HCT116 (cell line): ENCODE measurements at regions not wholly inside any gene's neighbourhood (a gene's known extent, or its start where the extent isn't known, plus 50 kb on each side); places are given as distances from the start of the nearest gene placed in this dataset.

Experiments
- EZH2 ChIP-seq: fragments of 200-600 bp; sonication (generic); IDR thresholded peaks from 2 replicates; pipeline ENCODE4 v1.6.1; 2017; ENCODE audit warnings: antibody characterized with exemption, mixed run types
- POLR2A ChIP-seq: IDR thresholded peaks from 2 replicates; pipeline ENCODE4 v1.7.0; 2011; ENCODE audit warnings: borderline replicate concordance; ENCODE audit not compliant: insufficient read depth, insufficient read length; ENCODE audit errors: extremely low read depth
- POLR2AphosphoS5 ChIP-seq: IDR thresholded peaks from 2 replicates; pipeline ENCODE4 v1.6.1; 2011; ENCODE audit warnings: mild to moderate bottlenecking, low read depth, low read length, moderate library complexity
- RAD21 ChIP-seq: IDR thresholded peaks from 2 replicates; pipeline ENCODE4 v1.6.1; 2012; ENCODE audit warnings: low read depth, mild to moderate bottlenecking
- TCF7L2 ChIP-seq: IDR thresholded peaks from 2 replicates; pipeline ENCODE4 v1.7.0; 2011; ENCODE audit warnings: borderline replicate concordance, inconsistent platforms; ENCODE audit not compliant: insufficient read depth, insufficient read length; ENCODE audit errors: extremely low read depth
- YY1 ChIP-seq: IDR thresholded peaks from 2 replicates; pipeline ENCODE4 v1.6.1; 2011; ENCODE audit warnings: low read length, low read depth, moderate library complexity, mild to moderate bottlenecking; ENCODE audit not compliant: insufficient replicate concordance; ENCODE audit errors: extremely low read depth
- ZNF274 ChIP-seq: fragments of 200-500 bp; sonication (Bioruptor generic); IDR thresholded peaks from 2 replicates; pipeline ENCODE4 v1.6.1; 2014; ENCODE audit warnings: mild to moderate bottlenecking, low read depth, low read length, inconsistent platforms
- TF ChIP-seq, protein P1 (sequence below), 3 experiments: fragments of 200-600 bp in 1 of 3; sonication (generic) in 1 of 3; IDR thresholded peaks in 2 of 3; conservative IDR thresholded peaks in 1 of 3; 2 replicates each; pipeline ENCODE4 v1.5.1; 2012 to 2017; ENCODE audit warnings: low read depth in 2 of 3, low read length in 2 of 3, antibody characterized with exemption in 1 of 3, borderline replicate concordance in 1 of 3, control low read depth in 1 of 3, mild to moderate bottlenecking in 1 of 3, mixed read lengths in 1 of 3, mixed run types in 1 of 3, moderate library complexity in 1 of 3; ENCODE audit not compliant: insufficient read depth in 1 of 3
- TF ChIP-seq, protein P2 (sequence below): IDR thresholded peaks from 2 replicates; pipeline ENCODE4 v1.6.1; 2012; ENCODE audit warnings: low read depth
- TF ChIP-seq, protein P3 (sequence below): IDR thresholded peaks from 2 replicates; pipeline ENCODE4 v1.6.1; 2011; ENCODE audit warnings: mild to moderate bottlenecking, low read length, moderate library complexity; ENCODE audit not compliant: insufficient replicate concordance; ENCODE audit errors: extremely low read depth
- TF ChIP-seq, protein P4 (sequence below): IDR thresholded peaks from 2 replicates; pipeline ENCODE4 v1.6.1; 2012

DNA sequence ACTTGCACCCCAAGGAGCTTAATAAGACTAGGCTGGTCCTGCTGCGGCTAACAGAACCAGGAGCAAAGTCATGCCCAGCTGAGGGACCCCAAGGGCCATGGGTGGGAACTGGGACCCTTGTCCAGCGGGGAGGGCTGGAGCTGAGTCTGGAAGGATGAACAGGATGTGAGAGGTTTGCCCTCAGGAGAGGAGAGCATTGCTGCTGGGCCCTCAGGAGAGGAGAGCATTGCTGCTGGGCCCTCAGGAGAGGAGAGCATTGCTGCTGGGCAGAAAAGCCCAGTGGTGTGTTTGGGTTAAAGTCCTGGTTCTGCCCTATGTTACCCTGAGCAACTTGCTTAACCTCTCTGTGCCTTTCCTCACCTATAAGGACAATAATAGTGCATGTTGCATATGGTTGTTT is 125.8 kb downstream of the MACROH2A1 start:
- TF ChIP-seq EZH2 = no peak
- TF ChIP-seq, protein P1, sequence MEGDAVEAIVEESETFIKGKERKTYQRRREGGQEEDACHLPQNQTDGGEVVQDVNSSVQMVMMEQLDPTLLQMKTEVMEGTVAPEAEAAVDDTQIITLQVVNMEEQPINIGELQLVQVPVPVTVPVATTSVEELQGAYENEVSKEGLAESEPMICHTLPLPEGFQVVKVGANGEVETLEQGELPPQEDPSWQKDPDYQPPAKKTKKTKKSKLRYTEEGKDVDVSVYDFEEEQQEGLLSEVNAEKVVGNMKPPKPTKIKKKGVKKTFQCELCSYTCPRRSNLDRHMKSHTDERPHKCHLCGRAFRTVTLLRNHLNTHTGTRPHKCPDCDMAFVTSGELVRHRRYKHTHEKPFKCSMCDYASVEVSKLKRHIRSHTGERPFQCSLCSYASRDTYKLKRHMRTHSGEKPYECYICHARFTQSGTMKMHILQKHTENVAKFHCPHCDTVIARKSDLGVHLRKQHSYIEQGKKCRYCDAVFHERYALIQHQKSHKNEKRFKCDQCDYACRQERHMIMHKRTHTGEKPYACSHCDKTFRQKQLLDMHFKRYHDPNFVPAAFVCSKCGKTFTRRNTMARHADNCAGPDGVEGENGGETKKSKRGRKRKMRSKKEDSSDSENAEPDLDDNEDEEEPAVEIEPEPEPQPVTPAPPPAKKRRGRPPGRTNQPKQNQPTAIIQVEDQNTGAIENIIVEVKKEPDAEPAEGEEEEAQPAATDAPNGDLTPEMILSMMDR (IDR thresholded peaks at IDR 0.05 in 2 of 3, conservative IDR thresholded peaks at IDR 0.05 in 1 of 3; ENCODE audit: borderline replicate concordance in 1 of 3, insufficient read depth in 1 of 3, low read depth in 2 of 3, low read length in 2 of 3) = no peak
- no peak for TF ChIP-seq YY1
- no peak for TF ChIP-seq RAD21
- no peak for TF ChIP-seq POLR2AphosphoS5
- TF ChIP-seq, protein P2, sequence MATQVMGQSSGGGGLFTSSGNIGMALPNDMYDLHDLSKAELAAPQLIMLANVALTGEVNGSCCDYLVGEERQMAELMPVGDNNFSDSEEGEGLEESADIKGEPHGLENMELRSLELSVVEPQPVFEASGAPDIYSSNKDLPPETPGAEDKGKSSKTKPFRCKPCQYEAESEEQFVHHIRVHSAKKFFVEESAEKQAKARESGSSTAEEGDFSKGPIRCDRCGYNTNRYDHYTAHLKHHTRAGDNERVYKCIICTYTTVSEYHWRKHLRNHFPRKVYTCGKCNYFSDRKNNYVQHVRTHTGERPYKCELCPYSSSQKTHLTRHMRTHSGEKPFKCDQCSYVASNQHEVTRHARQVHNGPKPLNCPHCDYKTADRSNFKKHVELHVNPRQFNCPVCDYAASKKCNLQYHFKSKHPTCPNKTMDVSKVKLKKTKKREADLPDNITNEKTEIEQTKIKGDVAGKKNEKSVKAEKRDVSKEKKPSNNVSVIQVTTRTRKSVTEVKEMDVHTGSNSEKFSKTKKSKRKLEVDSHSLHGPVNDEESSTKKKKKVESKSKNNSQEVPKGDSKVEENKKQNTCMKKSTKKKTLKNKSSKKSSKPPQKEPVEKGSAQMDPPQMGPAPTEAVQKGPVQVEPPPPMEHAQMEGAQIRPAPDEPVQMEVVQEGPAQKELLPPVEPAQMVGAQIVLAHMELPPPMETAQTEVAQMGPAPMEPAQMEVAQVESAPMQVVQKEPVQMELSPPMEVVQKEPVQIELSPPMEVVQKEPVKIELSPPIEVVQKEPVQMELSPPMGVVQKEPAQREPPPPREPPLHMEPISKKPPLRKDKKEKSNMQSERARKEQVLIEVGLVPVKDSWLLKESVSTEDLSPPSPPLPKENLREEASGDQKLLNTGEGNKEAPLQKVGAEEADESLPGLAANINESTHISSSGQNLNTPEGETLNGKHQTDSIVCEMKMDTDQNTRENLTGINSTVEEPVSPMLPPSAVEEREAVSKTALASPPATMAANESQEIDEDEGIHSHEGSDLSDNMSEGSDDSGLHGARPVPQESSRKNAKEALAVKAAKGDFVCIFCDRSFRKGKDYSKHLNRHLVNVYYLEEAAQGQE = no peak
- TF ChIP-seq POLR2A = no peak
- TF ChIP-seq, protein P3, sequence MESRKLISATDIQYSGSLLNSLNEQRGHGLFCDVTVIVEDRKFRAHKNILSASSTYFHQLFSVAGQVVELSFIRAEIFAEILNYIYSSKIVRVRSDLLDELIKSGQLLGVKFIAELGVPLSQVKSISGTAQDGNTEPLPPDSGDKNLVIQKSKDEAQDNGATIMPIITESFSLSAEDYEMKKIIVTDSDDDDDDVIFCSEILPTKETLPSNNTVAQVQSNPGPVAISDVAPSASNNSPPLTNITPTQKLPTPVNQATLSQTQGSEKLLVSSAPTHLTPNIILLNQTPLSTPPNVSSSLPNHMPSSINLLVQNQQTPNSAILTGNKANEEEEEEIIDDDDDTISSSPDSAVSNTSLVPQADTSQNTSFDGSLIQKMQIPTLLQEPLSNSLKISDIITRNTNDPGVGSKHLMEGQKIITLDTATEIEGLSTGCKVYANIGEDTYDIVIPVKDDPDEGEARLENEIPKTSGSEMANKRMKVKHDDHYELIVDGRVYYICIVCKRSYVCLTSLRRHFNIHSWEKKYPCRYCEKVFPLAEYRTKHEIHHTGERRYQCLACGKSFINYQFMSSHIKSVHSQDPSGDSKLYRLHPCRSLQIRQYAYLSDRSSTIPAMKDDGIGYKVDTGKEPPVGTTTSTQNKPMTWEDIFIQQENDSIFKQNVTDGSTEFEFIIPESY = no peak
- no peak for TF ChIP-seq ZNF274
- no peak for TF ChIP-seq TCF7L2
- TF ChIP-seq, protein P4, sequence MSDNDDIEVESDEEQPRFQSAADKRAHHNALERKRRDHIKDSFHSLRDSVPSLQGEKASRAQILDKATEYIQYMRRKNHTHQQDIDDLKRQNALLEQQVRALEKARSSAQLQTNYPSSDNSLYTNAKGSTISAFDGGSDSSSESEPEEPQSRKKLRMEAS = no peak
